ENCODE measurements at regions not wholly inside any gene's neighbourhood (a gene's known extent, or its start where the extent isn't known, plus 50 kb on each side); places are given as distances from the start of the nearest gene placed in this dataset.

- no peak for DNase-seq
- H3K9me3 ChIP-seq (ENCODE audit: severe bottlenecking): no peaks in the 10 kb centered on the region
- no peak overlapping the region for H3K4me3 ChIP-seq (ENCODE audit: low read depth, low read length)
- no peaks in the 10 kb centered on the region for H3K27me3 ChIP-seq (ENCODE audit: insufficient read depth, low read depth, severe bottlenecking)
- no peaks in the 10 kb centered on the region for H3K36me3 ChIP-seq
- TF ChIP-seq, protein P1, sequence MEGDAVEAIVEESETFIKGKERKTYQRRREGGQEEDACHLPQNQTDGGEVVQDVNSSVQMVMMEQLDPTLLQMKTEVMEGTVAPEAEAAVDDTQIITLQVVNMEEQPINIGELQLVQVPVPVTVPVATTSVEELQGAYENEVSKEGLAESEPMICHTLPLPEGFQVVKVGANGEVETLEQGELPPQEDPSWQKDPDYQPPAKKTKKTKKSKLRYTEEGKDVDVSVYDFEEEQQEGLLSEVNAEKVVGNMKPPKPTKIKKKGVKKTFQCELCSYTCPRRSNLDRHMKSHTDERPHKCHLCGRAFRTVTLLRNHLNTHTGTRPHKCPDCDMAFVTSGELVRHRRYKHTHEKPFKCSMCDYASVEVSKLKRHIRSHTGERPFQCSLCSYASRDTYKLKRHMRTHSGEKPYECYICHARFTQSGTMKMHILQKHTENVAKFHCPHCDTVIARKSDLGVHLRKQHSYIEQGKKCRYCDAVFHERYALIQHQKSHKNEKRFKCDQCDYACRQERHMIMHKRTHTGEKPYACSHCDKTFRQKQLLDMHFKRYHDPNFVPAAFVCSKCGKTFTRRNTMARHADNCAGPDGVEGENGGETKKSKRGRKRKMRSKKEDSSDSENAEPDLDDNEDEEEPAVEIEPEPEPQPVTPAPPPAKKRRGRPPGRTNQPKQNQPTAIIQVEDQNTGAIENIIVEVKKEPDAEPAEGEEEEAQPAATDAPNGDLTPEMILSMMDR (IDR thresholded peaks at IDR 0.05; ENCODE audit: low read depth, low read length): no peak
- H3K27ac ChIP-seq: no peak overlapping the region
These were observed 299.9 kb upstream of the PITRM1 start for GRCh38 chr10:3472287-3473051.

DNA sequence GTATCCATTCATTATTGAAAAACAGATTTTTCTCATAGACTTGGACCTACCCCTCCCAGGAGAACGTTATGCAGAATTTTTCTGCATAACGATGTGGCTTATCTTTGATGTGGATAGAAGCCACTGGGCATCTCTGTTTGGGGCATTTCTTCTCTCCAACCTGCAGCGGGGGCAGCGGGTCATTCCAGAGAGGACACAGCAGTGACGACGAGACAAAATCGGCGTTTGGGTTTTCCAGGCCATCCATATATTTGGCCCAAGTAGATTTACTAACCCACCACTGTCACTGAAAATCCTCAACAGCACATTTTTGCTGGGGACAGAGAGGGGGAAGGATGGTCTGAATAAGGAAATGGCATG lies 299.3 kb upstream of the PITRM1 start:
- no peaks in the 10 kb centered on the region for H3K27me3 ChIP-seq (ENCODE audit: insufficient read depth, low read depth, severe bottlenecking)
- H3K27ac ChIP-seq: no peak overlapping the region
- H3K9me3 ChIP-seq (ENCODE audit: severe bottlenecking): no peaks in the 10 kb centered on the region
- no peaks in the 10 kb centered on the region for H3K36me3 ChIP-seq
- DNase-seq: no peak
- H3K4me3 ChIP-seq (ENCODE audit: low read depth, low read length): no peak overlapping the region
- TF ChIP-seq, protein P1 (IDR thresholded peaks at IDR 0.05; ENCODE audit: low read depth, low read length): no peak

DNA sequence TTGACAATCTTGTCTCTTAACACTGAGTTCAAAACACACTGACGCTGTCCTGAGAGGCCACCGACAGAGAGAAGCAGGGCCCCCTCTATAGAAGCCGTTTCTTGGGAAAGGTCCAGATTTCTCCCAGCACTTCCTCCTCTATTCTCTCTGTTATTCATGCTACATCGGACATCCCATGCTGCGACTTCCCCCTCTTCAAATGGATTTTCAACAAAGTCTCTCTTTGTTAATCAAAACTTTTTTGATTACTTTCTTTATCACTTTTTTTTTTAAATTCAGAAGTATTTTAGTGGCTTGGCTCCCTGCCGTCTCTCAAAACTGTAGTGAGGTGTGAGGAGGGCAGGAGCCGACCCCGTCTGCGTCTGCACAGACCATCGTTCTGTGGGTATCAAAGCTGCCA lies 298.9 kb upstream of the PITRM1 start:
- TF ChIP-seq, protein P1 (IDR thresholded peaks at IDR 0.05; ENCODE audit: low read depth, low read length): no peak
- Histone ChIP-seq H3K27ac (no peak overlapping the region), H3K4me3 (ENCODE audit: low read depth, low read length) (no peak overlapping the region), H3K9me3 (ENCODE audit: severe bottlenecking) (no peaks in the 10 kb centered on the region), H3K27me3 (ENCODE audit: insufficient read depth, low read depth, severe bottlenecking) (no peaks in the 10 kb centered on the region), H3K36me3 (no peaks in the 10 kb centered on the region)
- DNase-seq: no peak

GRCh38 chr10:3470191-3470590 lies 297.6 kb upstream of the PITRM1 start:
- no peaks in the 10 kb centered on the region for H3K36me3 ChIP-seq
- H3K27me3 ChIP-seq (ENCODE audit: insufficient read depth, low read depth, severe bottlenecking): no peaks in the 10 kb centered on the region
- H3K27ac ChIP-seq: no peak overlapping the region
- no peak overlapping the region for H3K4me3 ChIP-seq (ENCODE audit: low read depth, low read length)
- no peak for DNase-seq
- TF ChIP-seq, protein P1 (IDR thresholded peaks at IDR 0.05; ENCODE audit: low read depth, low read length): no peak
- H3K9me3 ChIP-seq (ENCODE audit: severe bottlenecking): no peaks in the 10 kb centered on the region

- no peaks in the 10 kb centered on the region for H3K9me3 ChIP-seq (ENCODE audit: severe bottlenecking)
- TF ChIP-seq, protein P1 (IDR thresholded peaks at IDR 0.05; ENCODE audit: low read depth, low read length): no peak
- H3K27me3 ChIP-seq (ENCODE audit: insufficient read depth, low read depth, severe bottlenecking): no peaks in the 10 kb centered on the region
- H3K36me3 ChIP-seq: no peaks in the 10 kb centered on the region
- no peak overlapping the region for H3K4me3 ChIP-seq (ENCODE audit: low read depth, low read length)
- DNase-seq: no peak
- H3K27ac ChIP-seq: no peak overlapping the region
These were observed 297.0 kb upstream of the PITRM1 start for GRCh38 chr10:3469639-3470020.

Data from WERI-Rb-1 (cell line).